SHP77 treated with DMSO at 0.1 percent for 48 hours (cell line): ENCODE measurements at regions not wholly inside any gene's neighbourhood (a gene's known extent, or its start where the extent isn't known, plus 50 kb on each side); places are given as distances from the start of the nearest gene placed in this dataset.

Experiments used
- DNase-seq: peaks from one replicate; lab custom pipeline; 2025; lab: John Stamatoyannopoulos, UW

- DNase-seq, result no peak
Measured at GRCh38 chr1:5005171-5005570, 350.8 kb downstream of the AJAP1 start.

- no peak for DNase-seq
Measured at GRCh38 chr1:5002676-5003075, 348.3 kb downstream of the AJAP1 start.

- DNase-seq, result no peak
Measured at GRCh38 chr1:5001466-5001865, 347.1 kb downstream of the AJAP1 start.

- DNase-seq, result no peak
Measured at GRCh38 chr1:4986306-4986705, 331.9 kb downstream of the AJAP1 start.

- DNase-seq, result no peak
Measured at GRCh38 chr1:4984841-4985240, 330.4 kb downstream of the AJAP1 start.

- no peak for DNase-seq
Measured at GRCh38 chr1:4980211-4980610, 325.8 kb downstream of the AJAP1 start.

- no peak for DNase-seq
Measured at GRCh38 chr1:4978660-4979390, 324.4 kb downstream of the AJAP1 start.

- DNase-seq, result no peak
Measured at GRCh38 chr1:4977701-4978100, 323.3 kb downstream of the AJAP1 start.

GRCh38 chr1:4976859-4977440 is 322.5 kb downstream of the AJAP1 start:
- no peak for DNase-seq

GRCh38 chr1:4975856-4976255 is 321.4 kb downstream of the AJAP1 start:
- no peak for DNase-seq

GRCh38 chr1:4974981-4975685 is 320.7 kb downstream of the AJAP1 start:
- DNase-seq, result no peak

- DNase-seq, result no peak
Measured at GRCh38 chr1:4973341-4973740, 318.9 kb downstream of the AJAP1 start.

- DNase-seq, result no peak
Measured at GRCh38 chr1:4972761-4973320, 318.4 kb downstream of the AJAP1 start.

- no peak for DNase-seq
Measured at GRCh38 chr1:4971666-4972065, 317.3 kb downstream of the AJAP1 start.

- no peak for DNase-seq
Measured at GRCh38 chr1:4970532-4970931, 316.1 kb downstream of the AJAP1 start.

GRCh38 chr1:4969556-4970129 is 315.2 kb downstream of the AJAP1 start:
- no peak for DNase-seq

GRCh38 chr1:4965346-4966075 is 311.1 kb downstream of the AJAP1 start:
- no peak for DNase-seq

- no peak for DNase-seq
Measured at GRCh38 chr1:4964634-4965345, 310.4 kb downstream of the AJAP1 start.

GRCh38 chr1:4963251-4963650 is 308.8 kb downstream of the AJAP1 start:
- no peak for DNase-seq

- DNase-seq, result no peak
Measured at GRCh38 chr1:4962836-4963235, 308.4 kb downstream of the AJAP1 start.

GRCh38 chr1:4961935-4962645 is 307.7 kb downstream of the AJAP1 start:
- DNase-seq, result no peak
